VCaP (cell line): ENCODE measurements at regions not wholly inside any gene's neighbourhood (a gene's known extent, or its start where the extent isn't known, plus 50 kb on each side); places are given as distances from the start of the nearest gene placed in this dataset.

Source experiments
- H3K27ac ChIP-seq: fragments of 450-650 bp; 2 replicates; pipeline ENCODE4 v1.5.1; 2017
- TF ChIP-seq, protein P1 (sequence below): fragments of 450-650 bp; conservative IDR thresholded peaks from 2 replicates; pipeline ENCODE4 v1.5.1; 2017; ENCODE audit warnings: mild to moderate bottlenecking, moderate library complexity

DNA sequence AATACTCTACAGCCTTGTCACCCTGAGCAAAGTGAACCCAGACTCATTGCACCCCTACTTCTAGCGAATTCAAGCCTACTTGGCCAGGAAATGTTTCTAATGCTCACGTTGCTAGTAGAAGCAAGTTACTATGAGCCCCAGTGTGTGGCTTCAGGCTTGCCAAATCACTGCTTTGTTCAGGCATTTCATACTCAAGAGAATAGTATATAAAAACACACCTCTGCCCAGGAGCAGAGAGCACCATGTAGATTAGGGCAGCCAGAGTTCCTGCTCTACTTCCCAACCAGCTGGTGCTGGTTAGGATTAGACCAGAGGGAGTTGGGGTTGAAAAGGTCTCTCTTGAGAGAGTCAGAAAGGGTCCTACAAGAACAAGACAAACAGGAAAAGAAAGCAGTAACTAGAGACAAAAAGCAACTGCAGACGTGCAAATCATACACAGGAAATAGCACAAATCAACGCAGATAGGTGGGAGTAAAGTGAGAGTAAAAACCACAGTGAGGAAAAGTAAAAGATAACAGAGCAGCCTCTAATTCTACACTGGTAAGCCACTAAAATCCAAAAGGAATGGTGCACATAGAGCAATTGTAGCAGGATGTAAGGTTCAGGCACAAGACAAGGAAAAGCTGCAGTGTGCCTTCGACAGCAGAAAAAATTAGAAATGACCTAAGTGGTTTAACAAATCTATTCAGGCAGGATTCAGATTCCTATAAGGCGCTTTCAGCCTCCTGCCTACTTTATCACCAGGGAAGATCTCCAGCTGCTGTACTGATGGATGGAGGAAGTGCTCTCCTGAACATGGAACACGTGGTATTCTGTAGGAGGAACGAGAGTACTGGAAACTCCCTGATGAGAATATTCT is 49.6 kb upstream of the KIF2A start:
- no peak overlapping the region for H3K27ac ChIP-seq
- TF ChIP-seq, protein P1, sequence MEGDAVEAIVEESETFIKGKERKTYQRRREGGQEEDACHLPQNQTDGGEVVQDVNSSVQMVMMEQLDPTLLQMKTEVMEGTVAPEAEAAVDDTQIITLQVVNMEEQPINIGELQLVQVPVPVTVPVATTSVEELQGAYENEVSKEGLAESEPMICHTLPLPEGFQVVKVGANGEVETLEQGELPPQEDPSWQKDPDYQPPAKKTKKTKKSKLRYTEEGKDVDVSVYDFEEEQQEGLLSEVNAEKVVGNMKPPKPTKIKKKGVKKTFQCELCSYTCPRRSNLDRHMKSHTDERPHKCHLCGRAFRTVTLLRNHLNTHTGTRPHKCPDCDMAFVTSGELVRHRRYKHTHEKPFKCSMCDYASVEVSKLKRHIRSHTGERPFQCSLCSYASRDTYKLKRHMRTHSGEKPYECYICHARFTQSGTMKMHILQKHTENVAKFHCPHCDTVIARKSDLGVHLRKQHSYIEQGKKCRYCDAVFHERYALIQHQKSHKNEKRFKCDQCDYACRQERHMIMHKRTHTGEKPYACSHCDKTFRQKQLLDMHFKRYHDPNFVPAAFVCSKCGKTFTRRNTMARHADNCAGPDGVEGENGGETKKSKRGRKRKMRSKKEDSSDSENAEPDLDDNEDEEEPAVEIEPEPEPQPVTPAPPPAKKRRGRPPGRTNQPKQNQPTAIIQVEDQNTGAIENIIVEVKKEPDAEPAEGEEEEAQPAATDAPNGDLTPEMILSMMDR, result no peak
